GM19035 (cell line): ENCODE measurements at regions not wholly inside any gene's neighbourhood (a gene's known extent, or its start where the extent isn't known, plus 50 kb on each side); places are given as distances from the start of the nearest gene placed in this dataset.

Experiments used
- ATAC-seq: cut with Tn5 transposase; IDR thresholded peaks from one replicate; pipeline ENCODE4 v1.9.1; 2021; ENCODE audit not compliant: unreplicated experiment

- no peak for ATAC-seq
These were observed 273.1 kb downstream of the LRATD1 start for GRCh38 chr2:14905571-14905970.

GRCh38 chr2:14907014-14907612 is 274.6 kb downstream of the LRATD1 start:
- ATAC-seq, result no peak

- ATAC-seq, result no peak
These were observed 277.3 kb downstream of the LRATD1 start for GRCh38 chr2:14909795-14910194.

GRCh38 chr2:14910654-14911053 is 278.1 kb downstream of the LRATD1 start:
- no peak for ATAC-seq

GRCh38 chr2:14915983-14916382 is 283.5 kb downstream of the LRATD1 start:
- ATAC-seq, result no peak

GRCh38 chr2:14923820-14924580 is 291.5 kb downstream of the LRATD1 start:
- ATAC-seq, result no peak

GRCh38 chr2:14925471-14925870 is 293.0 kb downstream of the LRATD1 start:
- no peak for ATAC-seq

- ATAC-seq, result no peak
These were observed 294.6 kb downstream of the LRATD1 start for GRCh38 chr2:14927021-14927564.

GRCh38 chr2:14928056-14928455 is 295.5 kb downstream of the LRATD1 start:
- no peak for ATAC-seq

- no peak for ATAC-seq
These were observed 297.9 kb downstream of the LRATD1 start for GRCh38 chr2:14930441-14930840.

GRCh38 chr2:14932285-14932684 is 299.8 kb downstream of the LRATD1 start:
- ATAC-seq, result no peak

- no peak for ATAC-seq
These were observed 301.2 kb downstream of the LRATD1 start for GRCh38 chr2:14933753-14934152.

GRCh38 chr2:14936426-14936825 is 303.9 kb downstream of the LRATD1 start:
- ATAC-seq, result no peak

- no peak for ATAC-seq
These were observed 304.8 kb downstream of the LRATD1 start for GRCh38 chr2:14937336-14937735.

- ATAC-seq, result no peak
These were observed 308.7 kb downstream of the LRATD1 start for GRCh38 chr2:14941151-14941631.

- ATAC-seq, result no peak
These were observed 310.5 kb downstream of the LRATD1 start for GRCh38 chr2:14942987-14943386.

GRCh38 chr2:14944562-14945346 is 312.2 kb downstream of the LRATD1 start:
- ATAC-seq, result peak; percentile 81

GRCh38 chr2:14951569-14952285 is 319.2 kb downstream of the LRATD1 start:
- no peak for ATAC-seq

GRCh38 chr2:14952400-14952963 is 320.0 kb downstream of the LRATD1 start:
- ATAC-seq, result no peak

GRCh38 chr2:14960686-14961324 is 328.3 kb downstream of the LRATD1 start:
- no peak for ATAC-seq
